ENCODE measurements at regions not wholly inside any gene's neighbourhood (a gene's known extent, or its start where the extent isn't known, plus 50 kb on each side); places are given as distances from the start of the nearest gene placed in this dataset.

DNA sequence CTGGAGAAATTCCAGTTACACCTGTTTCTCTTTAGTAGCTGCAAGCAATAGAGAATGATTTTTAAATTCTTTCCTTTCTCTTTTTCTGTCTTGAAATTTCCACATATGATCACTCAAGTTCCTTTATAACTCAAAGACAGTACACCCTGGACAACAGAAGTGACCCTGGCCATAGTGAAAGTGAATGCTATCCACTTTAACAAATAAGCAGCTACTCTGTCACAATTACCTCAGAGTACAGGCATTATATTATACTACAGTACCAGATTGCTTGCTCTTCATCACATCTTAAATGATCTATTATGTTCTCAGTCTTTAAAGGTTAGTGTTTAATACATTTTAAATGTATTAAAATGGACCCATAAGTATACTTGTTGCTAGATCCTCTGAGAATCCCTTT, 136.2 kb downstream of the KLF12 start:
- ATAC-seq = no peak
- TF ChIP-seq ZC3H10 (CRISPR knock-in tag; IDR thresholded peaks at IDR 0.05) (no peak), ARNTL (CRISPR knock-in tag; IDR thresholded peaks at IDR 0.05; ENCODE audit: borderline replicate concordance, low read depth) (no peak), OSR1 (CRISPR knock-in tag; IDR thresholded peaks at IDR 0.05) (no peak), ESRRG (CRISPR knock-in tag; IDR thresholded peaks at IDR 0.05) (no peak), ZFP3 (CRISPR knock-in tag; IDR thresholded peaks at IDR 0.05) (no peak), CREB5 (CRISPR knock-in tag; IDR thresholded peaks at IDR 0.05; ENCODE audit: low read depth) (no peak), TOX (CRISPR knock-in tag; IDR thresholded peaks at IDR 0.05; ENCODE audit: borderline replicate concordance) (no peak), SNAI2 (CRISPR knock-in tag; IDR thresholded peaks at IDR 0.05) (no peak), ZNF565 (CRISPR knock-in tag; conservative IDR thresholded peaks at IDR 0.05; ENCODE audit: low read depth) (no peak), ZNF8 (CRISPR knock-in tag; IDR thresholded peaks at IDR 0.05) (no peak), BACH2 (CRISPR knock-in tag; IDR thresholded peaks at IDR 0.05; ENCODE audit: borderline replicate concordance) (no peak), ZFP30 (CRISPR knock-in tag; IDR thresholded peaks at IDR 0.05) (no peak), TCF4 (CRISPR knock-in tag; IDR thresholded peaks at IDR 0.05; ENCODE audit: borderline replicate concordance) (no peak), GLIS3 (CRISPR knock-in tag; IDR thresholded peaks at IDR 0.05) (no peak)
- TF ChIP-seq, protein P1, sequence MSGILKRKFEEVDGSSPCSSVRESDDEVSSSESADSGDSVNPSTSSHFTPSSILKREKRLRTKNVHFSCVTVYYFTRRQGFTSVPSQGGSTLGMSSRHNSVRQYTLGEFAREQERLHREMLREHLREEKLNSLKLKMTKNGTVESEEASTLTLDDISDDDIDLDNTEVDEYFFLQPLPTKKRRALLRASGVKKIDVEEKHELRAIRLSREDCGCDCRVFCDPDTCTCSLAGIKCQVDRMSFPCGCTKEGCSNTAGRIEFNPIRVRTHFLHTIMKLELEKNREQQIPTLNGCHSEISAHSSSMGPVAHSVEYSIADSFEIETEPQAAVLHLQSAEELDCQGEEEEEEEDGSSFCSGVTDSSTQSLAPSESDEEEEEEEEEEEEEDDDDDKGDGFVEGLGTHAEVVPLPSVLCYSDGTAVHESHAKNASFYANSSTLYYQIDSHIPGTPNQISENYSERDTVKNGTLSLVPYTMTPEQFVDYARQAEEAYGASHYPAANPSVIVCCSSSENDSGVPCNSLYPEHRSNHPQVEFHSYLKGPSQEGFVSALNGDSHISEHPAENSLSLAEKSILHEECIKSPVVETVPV (CRISPR knock-in tag; IDR thresholded peaks at IDR 0.05) = no peak
- TF ChIP-seq, protein P2, sequence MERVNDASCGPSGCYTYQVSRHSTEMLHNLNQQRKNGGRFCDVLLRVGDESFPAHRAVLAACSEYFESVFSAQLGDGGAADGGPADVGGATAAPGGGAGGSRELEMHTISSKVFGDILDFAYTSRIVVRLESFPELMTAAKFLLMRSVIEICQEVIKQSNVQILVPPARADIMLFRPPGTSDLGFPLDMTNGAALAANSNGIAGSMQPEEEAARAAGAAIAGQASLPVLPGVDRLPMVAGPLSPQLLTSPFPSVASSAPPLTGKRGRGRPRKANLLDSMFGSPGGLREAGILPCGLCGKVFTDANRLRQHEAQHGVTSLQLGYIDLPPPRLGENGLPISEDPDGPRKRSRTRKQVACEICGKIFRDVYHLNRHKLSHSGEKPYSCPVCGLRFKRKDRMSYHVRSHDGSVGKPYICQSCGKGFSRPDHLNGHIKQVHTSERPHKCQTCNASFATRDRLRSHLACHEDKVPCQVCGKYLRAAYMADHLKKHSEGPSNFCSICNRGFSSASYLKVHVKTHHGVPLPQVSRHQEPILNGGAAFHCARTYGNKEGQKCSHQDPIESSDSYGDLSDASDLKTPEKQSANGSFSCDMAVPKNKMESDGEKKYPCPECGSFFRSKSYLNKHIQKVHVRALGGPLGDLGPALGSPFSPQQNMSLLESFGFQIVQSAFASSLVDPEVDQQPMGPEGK (CRISPR knock-in tag; IDR thresholded peaks at IDR 0.05; ENCODE audit: borderline replicate concordance) = no peak
- TF ChIP-seq, protein P3, sequence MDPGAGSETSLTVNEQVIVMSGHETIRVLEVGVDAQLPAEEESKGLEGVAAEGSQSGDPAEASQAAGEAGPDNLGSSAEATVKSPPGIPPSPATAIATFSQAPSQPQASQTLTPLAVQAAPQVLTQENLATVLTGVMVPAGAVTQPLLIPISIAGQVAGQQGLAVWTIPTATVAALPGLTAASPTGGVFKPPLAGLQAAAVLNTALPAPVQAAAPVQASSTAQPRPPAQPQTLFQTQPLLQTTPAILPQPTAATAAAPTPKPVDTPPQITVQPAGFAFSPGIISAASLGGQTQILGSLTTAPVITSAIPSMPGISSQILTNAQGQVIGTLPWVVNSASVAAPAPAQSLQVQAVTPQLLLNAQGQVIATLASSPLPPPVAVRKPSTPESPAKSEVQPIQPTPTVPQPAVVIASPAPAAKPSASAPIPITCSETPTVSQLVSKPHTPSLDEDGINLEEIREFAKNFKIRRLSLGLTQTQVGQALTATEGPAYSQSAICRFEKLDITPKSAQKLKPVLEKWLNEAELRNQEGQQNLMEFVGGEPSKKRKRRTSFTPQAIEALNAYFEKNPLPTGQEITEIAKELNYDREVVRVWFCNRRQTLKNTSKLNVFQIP (CRISPR knock-in tag; IDR thresholded peaks at IDR 0.05; ENCODE audit: borderline replicate concordance, low read depth) = no peak

- ATAC-seq = no peak
- TF ChIP-seq CREB5 (CRISPR knock-in tag; IDR thresholded peaks at IDR 0.05; ENCODE audit: low read depth) (no peak), ESRRG (CRISPR knock-in tag; IDR thresholded peaks at IDR 0.05) (no peak), ZNF70 (CRISPR knock-in tag; IDR thresholded peaks at IDR 0.05) (no peak), ARNTL (CRISPR knock-in tag; IDR thresholded peaks at IDR 0.05; ENCODE audit: borderline replicate concordance, low read depth) (no peak), RARB (CRISPR knock-in tag; IDR thresholded peaks at IDR 0.05) (no peak), ZNF8 (CRISPR knock-in tag; IDR thresholded peaks at IDR 0.05) (no peak)
- TF ChIP-seq, protein P2 (CRISPR knock-in tag; IDR thresholded peaks at IDR 0.05; ENCODE audit: borderline replicate concordance) = no peak
- TF ChIP-seq, protein P4, sequence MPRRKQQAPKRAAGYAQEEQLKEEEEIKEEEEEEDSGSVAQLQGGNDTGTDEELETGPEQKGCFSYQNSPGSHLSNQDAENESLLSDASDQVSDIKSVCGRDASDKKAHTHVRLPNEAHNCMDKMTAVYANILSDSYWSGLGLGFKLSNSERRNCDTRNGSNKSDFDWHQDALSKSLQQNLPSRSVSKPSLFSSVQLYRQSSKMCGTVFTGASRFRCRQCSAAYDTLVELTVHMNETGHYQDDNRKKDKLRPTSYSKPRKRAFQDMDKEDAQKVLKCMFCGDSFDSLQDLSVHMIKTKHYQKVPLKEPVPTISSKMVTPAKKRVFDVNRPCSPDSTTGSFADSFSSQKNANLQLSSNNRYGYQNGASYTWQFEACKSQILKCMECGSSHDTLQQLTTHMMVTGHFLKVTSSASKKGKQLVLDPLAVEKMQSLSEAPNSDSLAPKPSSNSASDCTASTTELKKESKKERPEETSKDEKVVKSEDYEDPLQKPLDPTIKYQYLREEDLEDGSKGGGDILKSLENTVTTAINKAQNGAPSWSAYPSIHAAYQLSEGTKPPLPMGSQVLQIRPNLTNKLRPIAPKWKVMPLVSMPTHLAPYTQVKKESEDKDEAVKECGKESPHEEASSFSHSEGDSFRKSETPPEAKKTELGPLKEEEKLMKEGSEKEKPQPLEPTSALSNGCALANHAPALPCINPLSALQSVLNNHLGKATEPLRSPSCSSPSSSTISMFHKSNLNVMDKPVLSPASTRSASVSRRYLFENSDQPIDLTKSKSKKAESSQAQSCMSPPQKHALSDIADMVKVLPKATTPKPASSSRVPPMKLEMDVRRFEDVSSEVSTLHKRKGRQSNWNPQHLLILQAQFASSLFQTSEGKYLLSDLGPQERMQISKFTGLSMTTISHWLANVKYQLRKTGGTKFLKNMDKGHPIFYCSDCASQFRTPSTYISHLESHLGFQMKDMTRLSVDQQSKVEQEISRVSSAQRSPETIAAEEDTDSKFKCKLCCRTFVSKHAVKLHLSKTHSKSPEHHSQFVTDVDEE (CRISPR knock-in tag; IDR thresholded peaks at IDR 0.05) = no peak
Observed at GRCh38 chr13:73996569-73996968, 137.6 kb downstream of the KLF12 start.
